HCT116 (cell line): ENCODE measurements at regions not wholly inside any gene's neighbourhood (a gene's known extent, or its start where the extent isn't known, plus 50 kb on each side); places are given as distances from the start of the nearest gene placed in this dataset.
A peak's percentile ranks its signal among the peaks of the same experiment; 100 is the strongest.
"Not testable (repeated sequence)": the region's sequence is repeated elsewhere in the genome, so short reads cannot be mapped to it uniquely, and the experiment has no call there.

Experiments
- ATAC-seq: fragments of 200-7000 bp; cut with Tn5 transposase; 2 replicates; pipeline ENCODE4 v1.9.1; 2020; ENCODE audit warnings: mild to moderate bottlenecking, moderate library complexity
- BruUV-seq: library from RNA; stranded (reverse); fragments of 400-500 nt; replicated peaks from 2 replicates; lab custom pipeline; 2021; lab: Mats Ljungman, UMichigan
- CTCF ChIA-PET: fragments of 300-600 bp; sonication (Branson Sonifier 250); formaldehyde crosslinking; loops from one replicate; lab custom pipeline; 2021; ENCODE audit warnings: antibody characterized with exemption; lab: Charles Lee
- POLR2A ChIA-PET: fragments of 300-600, 350-600 bp; sonication (Branson Sonifier 250); formaldehyde crosslinking; loops from one replicate; lab custom pipeline; 2021; ENCODE audit warnings: antibody characterized with exemption; lab: Charles Lee
- RAD21 ChIA-PET, 2 experiments: fragments of 300-600 bp; sonication (Branson Sonifier 250); formaldehyde crosslinking; loops; one replicate each; lab custom pipeline; 2023; ENCODE audit warnings: low total read pairs in 2 of 2; ENCODE audit not compliant: uncharacterized antibody in 2 of 2, unreplicated experiment in 2 of 2, low non-redundant PET in 1 of 2; lab: Charles Lee
- DNase-seq: peaks from one replicate; pipeline ENCODE4 v3.0.0-alpha.2; 2010; ENCODE audit warnings: low read depth, low spot score
- H2AFZ ChIP-seq: fragments of 200-600 bp; shearing (Covaris generic), sonication (generic); 2 replicates; pipeline ENCODE4 v1.6.1; 2017; ENCODE audit warnings: low read depth, mixed run types, mixed read lengths, antibody characterized with exemption, low read length; ENCODE audit not compliant: poor library complexity, severe bottlenecking
- H3K27ac ChIP-seq: 2 replicates; pipeline ENCODE4 v1.5.1; 2012; ENCODE audit warnings: low read depth, low read length
- H3K27me3 ChIP-seq: fragments of 200-600 bp; sonication (generic); 2 replicates; pipeline ENCODE4 v1.6.1; 2016; ENCODE audit warnings: mixed run types, low read length, mixed read lengths; ENCODE audit not compliant: insufficient read depth
- H3K36me3 ChIP-seq, 2 experiments: fragments of 200-500 bp in 1 of 2; fragments of 200-600 bp in 1 of 2; sonication (Bioruptor generic) in 1 of 2; sonication (generic) in 1 of 2; 2 replicates each; pipeline versions ENCODE4 v1.5.1 to v1.6.1; 2014 to 2016; ENCODE audit warnings: low read length in 2 of 2, inconsistent platforms in 1 of 2, mixed read lengths in 1 of 2, mixed run types in 1 of 2; ENCODE audit not compliant: insufficient read depth in 2 of 2, control insufficient read depth in 1 of 2
- H3K4me1 ChIP-seq, 2 experiments: fragments of 200-600 bp in 1 of 2; sonication (generic) in 1 of 2; 2 replicates each; pipeline versions ENCODE4 v1.5.1 to v1.6.1; 2012 to 2017; ENCODE audit warnings: low read length in 2 of 2, inconsistent platforms in 1 of 2, mild to moderate bottlenecking in 1 of 2, mixed read lengths in 1 of 2, mixed run types in 1 of 2, moderate library complexity in 1 of 2; ENCODE audit not compliant: insufficient read depth in 2 of 2, control insufficient read depth in 1 of 2
- H3K4me2 ChIP-seq: fragments of 200-600 bp; sonication (generic); 2 replicates; pipeline ENCODE4 v1.6.1; 2017; ENCODE audit warnings: mixed run types, low read length, mixed read lengths
- H3K4me3 ChIP-seq, 2 experiments: fragments of 200-600 bp in 1 of 2; sonication (generic) in 1 of 2; replicated peaks in 1 of 2; 2 replicates each; pipeline ENCODE4 v1.5.1; 2011 to 2016; ENCODE audit warnings: low read length in 2 of 2, control low read depth in 1 of 2, low read depth in 1 of 2, mild to moderate bottlenecking in 1 of 2, mixed read lengths in 1 of 2, mixed run types in 1 of 2
- H3K79me2 ChIP-seq: fragments of 200-600 bp; sonication (generic); 2 replicates; pipeline ENCODE4 v1.6.1; 2017; ENCODE audit warnings: mild to moderate bottlenecking, mixed run types, low read length, moderate library complexity, mixed read lengths; ENCODE audit not compliant: insufficient read depth
- H3K9ac ChIP-seq: fragments of 200-600 bp; sonication (generic); 2 replicates; pipeline ENCODE4 v1.6.1; 2016; ENCODE audit warnings: low read length, mixed read lengths
- H3K9me2 ChIP-seq: fragments of 200-600 bp; sonication (generic), shearing (Covaris generic); 2 replicates; pipeline ENCODE4 v1.6.1; 2017; ENCODE audit warnings: mixed run types, mild to moderate bottlenecking, moderate library complexity; ENCODE audit not compliant: insufficient read depth
- H3K9me3 ChIP-seq, 2 experiments: fragments of 200-500 bp in 1 of 2; fragments of 200-600 bp in 1 of 2; sonication (Bioruptor generic) in 1 of 2; sonication (generic) in 1 of 2; 2 replicates each; pipeline ENCODE4 v1.6.1; 2014 to 2017; ENCODE audit warnings: low read length in 2 of 2, mixed read lengths in 2 of 2, inconsistent platforms in 1 of 2, low read depth in 1 of 2, mild to moderate bottlenecking in 1 of 2, mixed run types in 1 of 2, moderate library complexity in 1 of 2; ENCODE audit not compliant: control insufficient read depth in 1 of 2, insufficient read depth in 1 of 2
- H4K20me1 ChIP-seq: fragments of 200-600 bp; sonication (generic), shearing (Covaris generic); 2 replicates; pipeline ENCODE4 v1.6.1; 2017; ENCODE audit warnings: mixed run types, mild to moderate bottlenecking, moderate library complexity; ENCODE audit not compliant: insufficient read depth
- ATF3 ChIP-seq: IDR thresholded peaks from 2 replicates; pipeline ENCODE4 v1.6.1; 2012
- CBX3 ChIP-seq: IDR thresholded peaks from 2 replicates; pipeline ENCODE4 v1.6.1; 2012; ENCODE audit warnings: low read depth
- CTCF ChIP-seq, 3 experiments: fragments of 200-600 bp in 1 of 3; sonication (generic) in 1 of 3; IDR thresholded peaks in 2 of 3; conservative IDR thresholded peaks in 1 of 3; 2 replicates each; pipeline ENCODE4 v1.5.1; 2012 to 2017; ENCODE audit warnings: low read depth in 2 of 3, low read length in 2 of 3, antibody characterized with exemption in 1 of 3, borderline replicate concordance in 1 of 3, control low read depth in 1 of 3, mild to moderate bottlenecking in 1 of 3, mixed read lengths in 1 of 3, mixed run types in 1 of 3, moderate library complexity in 1 of 3; ENCODE audit not compliant: insufficient read depth in 1 of 3
- MAX ChIP-seq: IDR thresholded peaks from 2 replicates; pipeline ENCODE4 v1.6.1; 2012
- SIN3A ChIP-seq: IDR thresholded peaks from 2 replicates; pipeline ENCODE4 v1.6.1; 2012; ENCODE audit warnings: low read depth
- intact Hi-C: fragments of 100-400 bp; cut with micrococcal nuclease; formaldehyde crosslinking; loops from 2 replicates; pipeline ENCODE4 v1.10.0; 2022

GRCh38 chr5:92659246-92659645 lies 921.8 kb downstream of the NR2F1-AS1 start (continued):
- TF ChIP-seq CTCF (IDR thresholded peaks at IDR 0.05 in 2 of 3, conservative IDR thresholded peaks at IDR 0.05 in 1 of 3; ENCODE audit: borderline replicate concordance in 1 of 3, insufficient read depth in 1 of 3, low read depth in 2 of 3, low read length in 2 of 3) = no peak
- TF ChIP-seq ATF3 = no peak
- TF ChIP-seq CBX3 = no peak
- no peak for TF ChIP-seq SIN3A
- no peak for TF ChIP-seq MAX

GRCh38 chr5:92654601-92655000 lies 926.4 kb downstream of the NR2F1-AS1 start:
- ATAC-seq, CTCF ChIA-PET, RAD21 ChIA-PET, H3K4me2 ChIP-seq, H3K79me2 ChIP-seq, H3K4me3 ChIP-seq, H3K9ac ChIP-seq, DNase-seq, H3K9me3 ChIP-seq, BruUV-seq, H3K4me1 ChIP-seq, POLR2A ChIA-PET, H3K36me3 ChIP-seq, H3K27ac ChIP-seq, H3K27me3 ChIP-seq, H4K20me1 ChIP-seq, intact Hi-C loops, H3K9me2 ChIP-seq: not testable (repeated sequence)
- peak overlapping the region; percentile 7 for H2AFZ ChIP-seq
- peak in 1 of 3 experiments; percentile 25; a peak in 1 of 6 replicates for TF ChIP-seq CTCF (IDR thresholded peaks at IDR 0.05 in 2 of 3, conservative IDR thresholded peaks at IDR 0.05 in 1 of 3; ENCODE audit: borderline replicate concordance in 1 of 3, insufficient read depth in 1 of 3, low read depth in 2 of 3, low read length in 2 of 3)
